ENCODE measurements at regions not wholly inside any gene's neighbourhood (a gene's known extent, or its start where the extent isn't known, plus 50 kb on each side); places are given as distances from the start of the nearest gene placed in this dataset.

DNA sequence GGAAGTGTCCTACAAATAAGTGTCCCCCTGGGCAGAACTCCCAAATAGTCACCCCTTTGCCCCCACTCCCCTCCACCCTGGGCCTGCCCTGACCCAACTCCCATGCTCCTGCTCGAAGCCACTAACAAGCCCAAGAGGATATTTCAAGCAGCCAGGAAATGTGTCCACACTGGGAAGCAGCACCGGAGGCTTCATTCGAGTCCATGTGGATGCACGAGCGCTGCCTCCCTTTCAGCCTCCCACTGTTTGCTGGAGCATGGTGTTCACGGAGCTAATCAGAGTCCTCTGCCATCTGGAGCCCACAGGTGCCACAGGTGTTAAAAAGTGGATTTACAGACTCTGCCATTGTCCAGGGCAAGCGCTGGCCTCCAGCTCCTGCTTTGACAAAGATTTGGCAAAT is 177.6 kb downstream of the TTLL2 start:
- Histone ChIP-seq H3K4me1 (peaks cover 0 to 18% (median 0%) of the 10 kb centered on the region in 3 donors), H3K9me3 (no peaks in the 10 kb centered on the region), H3K27ac (no peak overlapping the region), H3K27me3 (no peaks in the 10 kb centered on the region), H3K4me3 (no peak overlapping the region), H3K36me3 (no peaks in the 10 kb centered on the region)
- DNase-seq, result no peak
- no peak for TF ChIP-seq POLR2A (IDR thresholded peaks at IDR 0.05)
- TF ChIP-seq, protein P1, sequence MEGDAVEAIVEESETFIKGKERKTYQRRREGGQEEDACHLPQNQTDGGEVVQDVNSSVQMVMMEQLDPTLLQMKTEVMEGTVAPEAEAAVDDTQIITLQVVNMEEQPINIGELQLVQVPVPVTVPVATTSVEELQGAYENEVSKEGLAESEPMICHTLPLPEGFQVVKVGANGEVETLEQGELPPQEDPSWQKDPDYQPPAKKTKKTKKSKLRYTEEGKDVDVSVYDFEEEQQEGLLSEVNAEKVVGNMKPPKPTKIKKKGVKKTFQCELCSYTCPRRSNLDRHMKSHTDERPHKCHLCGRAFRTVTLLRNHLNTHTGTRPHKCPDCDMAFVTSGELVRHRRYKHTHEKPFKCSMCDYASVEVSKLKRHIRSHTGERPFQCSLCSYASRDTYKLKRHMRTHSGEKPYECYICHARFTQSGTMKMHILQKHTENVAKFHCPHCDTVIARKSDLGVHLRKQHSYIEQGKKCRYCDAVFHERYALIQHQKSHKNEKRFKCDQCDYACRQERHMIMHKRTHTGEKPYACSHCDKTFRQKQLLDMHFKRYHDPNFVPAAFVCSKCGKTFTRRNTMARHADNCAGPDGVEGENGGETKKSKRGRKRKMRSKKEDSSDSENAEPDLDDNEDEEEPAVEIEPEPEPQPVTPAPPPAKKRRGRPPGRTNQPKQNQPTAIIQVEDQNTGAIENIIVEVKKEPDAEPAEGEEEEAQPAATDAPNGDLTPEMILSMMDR (IDR thresholded peaks at IDR 0.05), result no peak
- WGBS, 2 donors, result 68 to 83% methylated on average over 6 of the region's 7 CpGs
- intact Hi-C loops (cut with DNase I), result no loop called here

DNA sequence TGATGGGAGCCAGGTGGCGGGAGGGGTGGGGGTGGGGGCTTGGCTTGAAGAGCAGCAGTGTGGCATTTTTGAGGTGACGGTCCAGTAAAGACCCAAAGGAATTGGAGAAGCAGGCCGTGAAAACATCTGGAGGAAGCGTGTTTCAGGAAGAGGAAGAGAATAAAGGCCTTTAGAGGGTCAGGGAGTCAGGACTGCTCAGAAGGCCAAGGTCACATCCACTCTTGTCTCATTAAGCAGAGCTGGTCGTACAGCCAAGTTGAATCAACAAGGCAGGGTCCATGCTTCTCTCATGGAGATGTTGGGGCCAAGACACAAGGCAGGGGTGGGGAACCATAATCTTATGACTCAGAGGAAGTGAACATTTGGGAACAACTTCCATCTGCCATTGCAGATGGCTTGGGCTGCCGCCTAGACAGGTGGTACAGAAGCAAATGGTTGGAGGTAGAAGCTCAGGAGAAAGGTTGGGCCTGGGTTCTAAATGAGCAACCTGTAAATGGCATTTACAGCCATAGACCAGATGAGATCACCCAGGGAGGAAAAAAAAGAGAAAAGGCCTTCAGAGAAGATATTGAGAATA is 179.6 kb downstream of the TTLL2 start:
- no peak for DNase-seq
- 61 to 66% methylated on average over 5 to 6 of the region's 6 CpGs for WGBS, 2 donors
- intact Hi-C loops (cut with DNase I), result no loop called here

DNA sequence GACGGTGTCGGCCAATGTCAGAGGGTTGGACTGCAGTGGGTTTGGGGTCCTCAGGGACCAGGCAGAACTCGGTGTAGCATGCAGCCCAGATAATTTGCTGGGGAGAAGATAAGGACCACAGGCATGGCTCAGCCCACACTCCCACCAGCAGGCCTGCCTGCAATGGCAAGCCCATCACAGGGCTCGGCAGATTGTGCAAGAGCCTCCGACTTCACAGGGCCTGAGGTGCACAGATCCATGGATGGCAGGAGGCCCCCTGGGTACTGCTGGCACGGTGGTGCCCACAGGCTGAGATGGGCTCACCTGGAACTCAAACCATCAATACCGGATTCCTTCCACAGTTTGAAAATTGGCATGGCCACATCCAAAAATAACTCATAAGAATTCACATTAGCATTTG is 180.3 kb downstream of the TTLL2 start:
- Histone ChIP-seq H3K9me3 (no peaks in the 10 kb centered on the region), H3K27ac (no peak overlapping the region), H3K4me1 (no peaks in the 10 kb centered on the region), H3K27me3 (peaks cover 0 to 14% (median 0%) of the 10 kb centered on the region in 4 donors), H3K4me3 (no peak overlapping the region), H3K36me3 (no peaks in the 10 kb centered on the region)
- no peak for DNase-seq
- WGBS, 2 donors, result 76 to 77% methylated on average over 4 to 5 of the region's 7 CpGs
- intact Hi-C loops (cut with DNase I), result no loop called here
- TF ChIP-seq, protein P1 (IDR thresholded peaks at IDR 0.05), result no peak
- no peak for TF ChIP-seq POLR2A (IDR thresholded peaks at IDR 0.05)

More for the DNA sequence above, 179.6 kb downstream of the TTLL2 start:
- no peak overlapping the region for H3K27ac ChIP-seq
- no peak for TF ChIP-seq POLR2A (IDR thresholded peaks at IDR 0.05)
- TF ChIP-seq, protein P1 (IDR thresholded peaks at IDR 0.05), result no peak
- peaks cover 0 to 5% (median 0%) of the 10 kb centered on the region in 3 donors for H3K4me1 ChIP-seq
- peaks cover 0 to 8% (median 0%) of the 10 kb centered on the region in 4 donors for H3K27me3 ChIP-seq
- no peaks in the 10 kb centered on the region for H3K9me3 ChIP-seq
- no peaks in the 10 kb centered on the region for H3K36me3 ChIP-seq
- H3K4me3 ChIP-seq, result no peak overlapping the region

DNA sequence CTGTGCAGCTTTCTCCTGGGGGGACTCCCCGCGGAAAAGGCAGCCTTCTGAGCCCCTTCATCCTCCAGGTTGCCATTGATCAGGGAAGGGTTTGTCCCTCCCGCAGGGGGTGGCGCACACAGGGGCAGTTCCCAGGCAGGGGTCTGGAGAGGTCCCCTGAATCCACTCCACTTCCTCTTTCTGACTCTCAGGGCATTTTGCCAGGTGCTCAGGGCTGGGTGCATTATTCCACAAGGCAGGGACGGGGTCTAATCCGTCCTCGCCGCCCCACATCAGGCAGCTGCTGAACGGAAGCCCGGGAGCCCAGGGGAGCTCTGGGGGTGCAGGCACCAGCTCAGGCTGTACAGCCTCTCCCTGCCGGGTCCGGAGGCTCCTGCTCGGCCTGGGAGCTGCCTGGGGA is 180.9 kb downstream of the TTLL2 start:
- no peaks in the 10 kb centered on the region for H3K9me3 ChIP-seq
- H3K27ac ChIP-seq, result no peak overlapping the region
- H3K27me3 ChIP-seq, result peaks cover 0 to 14% (median 0%) of the 10 kb centered on the region in 4 donors
- no peaks in the 10 kb centered on the region for H3K36me3 ChIP-seq
- no peak overlapping the region for H3K4me3 ChIP-seq
- intact Hi-C loops (cut with DNase I), result no loop called here
- H3K4me1 ChIP-seq, result no peaks in the 10 kb centered on the region
- WGBS, 2 donors, result 83 to 92% methylated on average over 2 to 8 of the region's 13 CpGs
- DNase-seq, result no peak
- TF ChIP-seq POLR2A (IDR thresholded peaks at IDR 0.05), result no peak
- TF ChIP-seq, protein P1 (IDR thresholded peaks at IDR 0.05), result no peak

DNA sequence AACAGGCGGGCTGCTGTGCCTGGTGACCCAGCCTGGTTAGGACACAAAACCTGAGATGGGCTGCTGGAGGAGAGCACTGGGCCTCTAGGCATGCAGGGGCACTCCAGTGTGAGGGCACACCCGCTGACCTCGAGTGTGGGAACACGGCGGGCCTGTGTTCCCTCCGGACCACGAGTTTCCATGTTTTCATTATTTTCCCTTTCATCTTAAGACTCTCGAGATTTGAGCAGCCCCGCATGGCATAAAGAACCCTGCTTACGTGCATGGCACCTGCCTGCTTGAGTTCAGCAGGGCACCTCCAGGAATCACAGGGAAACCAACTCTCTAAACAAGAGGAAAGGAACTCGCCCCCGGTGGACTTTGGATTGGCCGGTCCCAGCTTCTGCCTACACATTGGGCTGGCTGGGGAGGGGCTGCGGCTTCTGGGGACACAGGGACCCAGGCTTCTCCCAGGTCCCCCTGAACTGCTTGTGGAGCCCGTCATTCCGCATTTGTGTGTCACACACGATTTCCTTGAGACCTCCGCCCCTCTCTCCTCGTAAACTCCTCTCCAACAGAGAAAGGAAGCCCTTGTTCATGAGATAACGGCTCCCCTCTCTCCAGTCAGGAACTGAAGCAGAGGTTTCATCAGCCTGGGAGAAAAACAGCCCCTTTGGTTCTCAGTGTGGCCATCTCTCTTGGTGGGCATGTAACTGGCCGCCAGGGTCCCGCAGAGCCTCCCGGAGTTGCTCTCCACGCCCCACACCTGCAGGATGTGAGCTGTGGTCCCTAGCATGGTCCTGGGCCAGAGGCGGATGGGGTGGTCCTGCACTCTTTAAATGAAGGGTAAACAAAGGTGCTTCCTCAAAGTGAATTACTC is 181.8 kb downstream of the TTLL2 start:
- Histone ChIP-seq H3K27ac (no peak overlapping the region), H3K9me3 (no peaks in the 10 kb centered on the region), H3K27me3 (peaks cover 0 to 18% (median 0%) of the 10 kb centered on the region in 4 donors), H3K4me3 (no peak overlapping the region), H3K4me1 (no peaks in the 10 kb centered on the region), H3K36me3 (no peaks in the 10 kb centered on the region)
- intact Hi-C loops (cut with DNase I), result no loop called here
- WGBS, 2 donors, result 82 to 84% methylated on average over 16 to 20 of the region's 25 CpGs
- no peak for DNase-seq
- TF ChIP-seq, protein P1 (IDR thresholded peaks at IDR 0.05), result no peak
- no peak for TF ChIP-seq POLR2A (IDR thresholded peaks at IDR 0.05)
